Astrocyte (in vitro differentiated cells and primary cell): ENCODE measurements at regions not wholly inside any gene's neighbourhood (a gene's known extent, or its start where the extent isn't known, plus 50 kb on each side); places are given as distances from the start of the nearest gene placed in this dataset.
A peak's percentile ranks its signal among the peaks of the same experiment; 100 is the strongest.

Experiments
- DNase-seq: peaks from one replicate; pipeline ENCODE4 v3.0.0-alpha.2; 2010; ENCODE audit warnings: low read depth
- FAIRE-seq: peaks from 2 replicates; lab custom pipeline; 2011; peaks lifted over from hg19 to GRCh38; lab: Jason Lieb, UNC
- H2AFZ ChIP-seq: 2 replicates; pipeline ENCODE4 v1.6.0; 2012; ENCODE audit warnings: low read depth, low read length, inconsistent platforms
- H3K27ac ChIP-seq: 2 replicates; pipeline ENCODE4 v1.5.1; 2011; ENCODE audit warnings: low read depth, low read length, inconsistent platforms
- H3K27me3 ChIP-seq: 2 replicates; pipeline ENCODE4 v1.6.0; 2011; ENCODE audit warnings: low read length, inconsistent platforms; ENCODE audit not compliant: insufficient read depth
- H3K36me3 ChIP-seq: 2 replicates; pipeline ENCODE4 v1.5.1; 2011; ENCODE audit warnings: low read length, inconsistent platforms; ENCODE audit not compliant: insufficient read depth
- H3K4me1 ChIP-seq: 2 replicates; pipeline ENCODE4 v1.5.1; 2011; ENCODE audit warnings: low read length, inconsistent platforms; ENCODE audit not compliant: insufficient read depth
- H3K4me2 ChIP-seq: 2 replicates; pipeline ENCODE4 v1.6.0; 2012; ENCODE audit warnings: low read length, inconsistent platforms
- H3K4me3 ChIP-seq: 2 replicates; pipeline ENCODE4 v1.5.1; 2011; ENCODE audit warnings: low read depth, mild to moderate bottlenecking, low read length, inconsistent platforms; ENCODE audit not compliant: insufficient read depth
- H3K79me2 ChIP-seq: 2 replicates; pipeline ENCODE4 v1.6.0; 2012; ENCODE audit warnings: mild to moderate bottlenecking, low read length, inconsistent platforms; ENCODE audit not compliant: insufficient read depth
- H3K9ac ChIP-seq: 2 replicates; pipeline ENCODE4 v1.6.0; 2012; ENCODE audit warnings: mild to moderate bottlenecking, low read length, inconsistent platforms
- H3K9me3 ChIP-seq: 2 replicates; pipeline ENCODE4 v1.5.1; 2012; ENCODE audit warnings: low read depth, mild to moderate bottlenecking, low read length, inconsistent platforms; ENCODE audit not compliant: insufficient read depth
- H4K20me1 ChIP-seq: 2 replicates; pipeline ENCODE4 v1.6.0; 2012; ENCODE audit warnings: low read length, inconsistent platforms; ENCODE audit not compliant: insufficient read depth
- H3K27ac Mint-ChIP-seq: one replicate; pipeline ENCODE4 v1.8.0; 2021; ENCODE audit warnings: mild to moderate bottlenecking, mixed read lengths; ENCODE audit not compliant: unreplicated experiment
- H3K27me3 Mint-ChIP-seq: one replicate; pipeline ENCODE4 v1.8.0; 2021; ENCODE audit warnings: low read depth, mixed read lengths; ENCODE audit not compliant: unreplicated experiment
- H3K36me3 Mint-ChIP-seq: one replicate; pipeline ENCODE4 v1.8.0; 2021; ENCODE audit warnings: low read depth, mixed read lengths; ENCODE audit not compliant: unreplicated experiment
- H3K4me1 Mint-ChIP-seq: one replicate; pipeline ENCODE4 v1.8.0; 2021; ENCODE audit warnings: low read depth, mixed read lengths; ENCODE audit not compliant: unreplicated experiment
- H3K4me3 Mint-ChIP-seq: one replicate; pipeline ENCODE4 v1.8.0; 2021; ENCODE audit warnings: mild to moderate bottlenecking, moderate library complexity, mixed read lengths; ENCODE audit not compliant: unreplicated experiment
- H3K9me3 Mint-ChIP-seq: one replicate; pipeline ENCODE4 v1.8.0; 2021; ENCODE audit warnings: mild to moderate bottlenecking, mixed read lengths; ENCODE audit not compliant: unreplicated experiment
- EZH2 ChIP-seq: IDR thresholded peaks from 2 replicates; pipeline ENCODE4 v1.6.1; 2012; ENCODE audit warnings: mild to moderate bottlenecking, low read length, inconsistent platforms; ENCODE audit not compliant: insufficient read depth
- TF ChIP-seq, protein P1 (sequence below): IDR thresholded peaks from 2 replicates; pipeline ENCODE4 v1.5.1; 2011; ENCODE audit warnings: low read depth, mild to moderate bottlenecking, inconsistent platforms, low read length, moderate library complexity; ENCODE audit not compliant: insufficient read depth

DNA sequence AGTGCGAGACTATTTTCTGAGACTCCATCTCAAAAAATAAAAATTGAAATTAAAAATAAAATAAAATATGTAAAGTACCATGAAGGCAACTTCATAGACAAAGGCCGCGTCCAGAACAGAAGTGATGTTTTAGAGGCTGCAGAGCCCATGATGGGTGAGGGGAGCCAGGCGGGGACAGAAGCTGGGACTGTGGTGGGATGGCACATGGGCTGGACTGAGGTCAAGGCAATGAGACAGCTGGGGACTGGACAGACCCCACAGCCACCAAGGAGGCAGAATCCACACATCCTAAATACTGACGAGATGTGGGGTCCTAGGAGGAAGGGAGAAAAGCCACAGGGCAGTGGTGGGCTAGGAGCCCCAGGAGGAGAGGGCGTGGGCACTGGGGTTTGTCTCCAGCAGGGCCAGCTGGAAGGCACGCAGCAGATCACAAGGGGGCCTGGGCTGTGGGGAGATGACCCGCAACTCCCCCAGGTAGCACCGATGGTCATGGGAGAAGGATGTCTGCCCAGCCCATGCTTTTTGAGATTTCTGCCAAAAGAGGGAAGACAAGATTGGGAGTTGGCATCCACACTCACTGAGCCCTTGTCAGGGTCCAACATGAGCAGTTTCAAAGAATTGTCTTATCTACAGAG is 74.3 kb downstream of the KCNF1 start:
- Histone ChIP-seq H3K9ac (no peak overlapping the region), H3K9me3 (no peaks in the 10 kb centered on the region), H2AFZ (no peak overlapping the region), H3K4me1 (no peaks in the 10 kb centered on the region), H3K36me3 (no peaks in the 10 kb centered on the region), H3K27ac (no peak overlapping the region), H3K27me3 (no peaks in the 10 kb centered on the region), H3K4me2 (no peak overlapping the region), H4K20me1 (no peaks in the 10 kb centered on the region), H3K4me3 (no peak overlapping the region), H3K79me2 (no peaks in the 10 kb centered on the region)
- Mint-ChIP-seq H3K4me1 (no peaks in the 10 kb centered on the region), H3K9me3 (peaks cover 8% of the 10 kb centered on the region), H3K4me3 (no peak overlapping the region), H3K36me3 (no peaks in the 10 kb centered on the region), H3K27me3 (peaks cover 20% of the 10 kb centered on the region), H3K27ac (no peak overlapping the region)
- FAIRE-seq = no peak
- DNase-seq = no peak
- TF ChIP-seq, protein P1, sequence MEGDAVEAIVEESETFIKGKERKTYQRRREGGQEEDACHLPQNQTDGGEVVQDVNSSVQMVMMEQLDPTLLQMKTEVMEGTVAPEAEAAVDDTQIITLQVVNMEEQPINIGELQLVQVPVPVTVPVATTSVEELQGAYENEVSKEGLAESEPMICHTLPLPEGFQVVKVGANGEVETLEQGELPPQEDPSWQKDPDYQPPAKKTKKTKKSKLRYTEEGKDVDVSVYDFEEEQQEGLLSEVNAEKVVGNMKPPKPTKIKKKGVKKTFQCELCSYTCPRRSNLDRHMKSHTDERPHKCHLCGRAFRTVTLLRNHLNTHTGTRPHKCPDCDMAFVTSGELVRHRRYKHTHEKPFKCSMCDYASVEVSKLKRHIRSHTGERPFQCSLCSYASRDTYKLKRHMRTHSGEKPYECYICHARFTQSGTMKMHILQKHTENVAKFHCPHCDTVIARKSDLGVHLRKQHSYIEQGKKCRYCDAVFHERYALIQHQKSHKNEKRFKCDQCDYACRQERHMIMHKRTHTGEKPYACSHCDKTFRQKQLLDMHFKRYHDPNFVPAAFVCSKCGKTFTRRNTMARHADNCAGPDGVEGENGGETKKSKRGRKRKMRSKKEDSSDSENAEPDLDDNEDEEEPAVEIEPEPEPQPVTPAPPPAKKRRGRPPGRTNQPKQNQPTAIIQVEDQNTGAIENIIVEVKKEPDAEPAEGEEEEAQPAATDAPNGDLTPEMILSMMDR = no peak
- no peak for TF ChIP-seq EZH2

- Mint-ChIP-seq H3K9me3 (peaks cover 2% of the 10 kb centered on the region), H3K27ac (no peak overlapping the region), H3K4me1 (no peaks in the 10 kb centered on the region), H3K4me3 (no peak overlapping the region), H3K27me3 (peaks cover 11% of the 10 kb centered on the region), H3K36me3 (no peaks in the 10 kb centered on the region)
- no peak overlapping the region for H3K4me3 ChIP-seq
- no peaks in the 10 kb centered on the region for H3K9me3 ChIP-seq
- TF ChIP-seq, protein P1 = no peak
- TF ChIP-seq EZH2 = no peak
- no peak overlapping the region for H2AFZ ChIP-seq
- no peak for FAIRE-seq
- no peaks in the 10 kb centered on the region for H3K36me3 ChIP-seq
- no peak for DNase-seq
- no peaks in the 10 kb centered on the region for H3K79me2 ChIP-seq
- no peaks in the 10 kb centered on the region for H3K27me3 ChIP-seq
- H4K20me1 ChIP-seq = no peaks in the 10 kb centered on the region
- H3K4me2 ChIP-seq = no peak overlapping the region
- no peaks in the 10 kb centered on the region for H3K4me1 ChIP-seq
- no peak overlapping the region for H3K27ac ChIP-seq
- no peak overlapping the region for H3K9ac ChIP-seq
These were observed 75.7 kb downstream of the KCNF1 start for GRCh38 chr2:10987439-10987838.

- TF ChIP-seq EZH2 = no peak
- TF ChIP-seq, protein P1 = no peak
- H3K36me3 ChIP-seq = no peaks in the 10 kb centered on the region
- no peaks in the 10 kb centered on the region for H3K27me3 ChIP-seq
- Mint-ChIP-seq H3K36me3 (no peaks in the 10 kb centered on the region), H3K27me3 (peaks cover 11% of the 10 kb centered on the region), H3K9me3 (peaks cover 2% of the 10 kb centered on the region), H3K4me1 (no peaks in the 10 kb centered on the region), H3K4me3 (no peak overlapping the region), H3K27ac (no peak overlapping the region)
- H3K9me3 ChIP-seq = no peaks in the 10 kb centered on the region
- no peaks in the 10 kb centered on the region for H3K79me2 ChIP-seq
- H3K4me3 ChIP-seq = no peak overlapping the region
- H2AFZ ChIP-seq = peak overlapping the region; percentile 52
- no peak overlapping the region for H3K27ac ChIP-seq
- H3K9ac ChIP-seq = no peak overlapping the region
- FAIRE-seq (no peak), DNase-seq (no peak)
- H3K4me1 ChIP-seq = peaks cover 1% of the 10 kb centered on the region
- no peaks in the 10 kb centered on the region for H4K20me1 ChIP-seq
- H3K4me2 ChIP-seq = no peak overlapping the region
These were observed 76.1 kb downstream of the KCNF1 start for GRCh38 chr2:10987861-10988260.
